Brain microvascular endothelial cell (primary cell): ENCODE measurements at regions not wholly inside any gene's neighbourhood (a gene's known extent, or its start where the extent isn't known, plus 50 kb on each side); places are given as distances from the start of the nearest gene placed in this dataset.
A peak's percentile ranks its signal among the peaks of the same experiment; 100 is the strongest.

Experiments
- DNase-seq: peaks from one replicate; pipeline ENCODE4 v3.0.0-alpha.2; 2020
- H3K27ac ChIP-seq: fragments of 250-450 bp; sonication (Bioruptor Pico); 2 replicates; pipeline ENCODE4 v1.5.1; 2020; ENCODE audit warnings: mild to moderate bottlenecking, moderate library complexity
- H3K27me3 ChIP-seq: fragments of 250-450 bp; sonication (Bioruptor Pico); replicated peaks from 2 replicates; pipeline ENCODE4 v1.5.1; 2020; ENCODE audit warnings: mild to moderate bottlenecking
- H3K36me3 ChIP-seq: fragments of 250-450 bp; sonication (Bioruptor Pico); replicated peaks from 2 replicates; pipeline ENCODE4 v1.5.1; 2020; ENCODE audit warnings: mild to moderate bottlenecking
- H3K4me3 ChIP-seq: 2 replicates; pipeline ENCODE4 v1.5.1; 2011; ENCODE audit warnings: low read depth, mild to moderate bottlenecking, control low read depth, low read length, moderate library complexity
- in situ Hi-C: cut with HindIII; loops from 2 replicates; pipeline ENCODE4 v1.10.0; 2017; ENCODE audit warnings: low sequenced_read_pairs, low pct_ligation_motif_present
- TF ChIP-seq, protein P1 (sequence below): IDR thresholded peaks from 2 replicates; pipeline ENCODE4 v1.5.1; 2011; ENCODE audit warnings: low read depth, mild to moderate bottlenecking, moderate library complexity, low read length, control low read depth, inconsistent platforms; ENCODE audit errors: missing control alignments

DNA sequence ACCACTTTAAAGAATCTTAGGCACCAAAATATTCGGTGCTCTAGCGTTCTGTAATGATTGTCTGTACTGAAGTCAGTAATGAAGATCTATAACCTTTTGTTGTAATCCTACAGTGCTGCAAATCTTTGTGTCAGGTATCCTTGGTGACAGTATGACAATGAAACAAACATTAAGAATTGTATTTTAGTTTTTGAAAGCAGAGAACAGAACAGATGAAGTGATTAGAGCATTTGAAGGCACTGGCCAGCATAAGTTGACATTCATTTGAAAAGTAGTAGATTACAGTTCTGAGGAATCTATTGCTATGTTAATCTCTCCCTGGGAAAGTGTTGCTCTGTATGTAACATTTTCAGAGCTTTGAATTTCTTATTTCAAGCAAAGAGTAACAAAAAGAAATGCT lies 451.2 kb downstream of the NUP35 start:
- TF ChIP-seq, protein P1, sequence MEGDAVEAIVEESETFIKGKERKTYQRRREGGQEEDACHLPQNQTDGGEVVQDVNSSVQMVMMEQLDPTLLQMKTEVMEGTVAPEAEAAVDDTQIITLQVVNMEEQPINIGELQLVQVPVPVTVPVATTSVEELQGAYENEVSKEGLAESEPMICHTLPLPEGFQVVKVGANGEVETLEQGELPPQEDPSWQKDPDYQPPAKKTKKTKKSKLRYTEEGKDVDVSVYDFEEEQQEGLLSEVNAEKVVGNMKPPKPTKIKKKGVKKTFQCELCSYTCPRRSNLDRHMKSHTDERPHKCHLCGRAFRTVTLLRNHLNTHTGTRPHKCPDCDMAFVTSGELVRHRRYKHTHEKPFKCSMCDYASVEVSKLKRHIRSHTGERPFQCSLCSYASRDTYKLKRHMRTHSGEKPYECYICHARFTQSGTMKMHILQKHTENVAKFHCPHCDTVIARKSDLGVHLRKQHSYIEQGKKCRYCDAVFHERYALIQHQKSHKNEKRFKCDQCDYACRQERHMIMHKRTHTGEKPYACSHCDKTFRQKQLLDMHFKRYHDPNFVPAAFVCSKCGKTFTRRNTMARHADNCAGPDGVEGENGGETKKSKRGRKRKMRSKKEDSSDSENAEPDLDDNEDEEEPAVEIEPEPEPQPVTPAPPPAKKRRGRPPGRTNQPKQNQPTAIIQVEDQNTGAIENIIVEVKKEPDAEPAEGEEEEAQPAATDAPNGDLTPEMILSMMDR: no peak
- DNase-seq: no peak

DNA sequence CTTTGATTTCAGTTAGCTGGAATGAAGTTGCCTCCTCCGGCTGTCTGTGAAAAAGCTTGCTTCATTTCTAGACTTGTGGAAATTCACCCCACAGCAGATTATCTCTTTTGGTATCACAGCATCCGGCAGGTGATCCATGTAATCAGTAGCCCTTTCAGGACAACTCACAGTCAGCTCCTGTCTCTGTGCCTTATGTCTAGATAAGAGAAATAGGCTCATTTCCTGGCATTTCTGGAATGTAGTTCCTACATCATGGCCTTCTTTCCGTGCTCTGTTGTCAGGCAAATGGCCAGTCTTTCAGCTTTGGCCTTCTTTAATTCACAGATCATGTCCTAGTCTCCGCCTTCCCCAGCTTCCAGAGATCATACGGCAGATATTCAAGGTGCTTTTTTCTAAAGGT lies 455.4 kb downstream of the NUP35 start:
- Histone ChIP-seq H3K36me3 (no peaks in the 10 kb centered on the region), H3K27me3 (no peaks in the 10 kb centered on the region), H3K4me3 (no peak overlapping the region), H3K27ac (no peak overlapping the region)
- TF ChIP-seq, protein P1: no peak
- in situ Hi-C loops: no loop called here
- peak; percentile 2 for DNase-seq

More for the DNA sequence above, 451.2 kb downstream of the NUP35 start:
- no peak overlapping the region for H3K4me3 ChIP-seq
- no peaks in the 10 kb centered on the region for H3K27me3 ChIP-seq
- no peaks in the 10 kb centered on the region for H3K36me3 ChIP-seq
- H3K27ac ChIP-seq: no peak overlapping the region
- in situ Hi-C loops: no loop called here

DNA sequence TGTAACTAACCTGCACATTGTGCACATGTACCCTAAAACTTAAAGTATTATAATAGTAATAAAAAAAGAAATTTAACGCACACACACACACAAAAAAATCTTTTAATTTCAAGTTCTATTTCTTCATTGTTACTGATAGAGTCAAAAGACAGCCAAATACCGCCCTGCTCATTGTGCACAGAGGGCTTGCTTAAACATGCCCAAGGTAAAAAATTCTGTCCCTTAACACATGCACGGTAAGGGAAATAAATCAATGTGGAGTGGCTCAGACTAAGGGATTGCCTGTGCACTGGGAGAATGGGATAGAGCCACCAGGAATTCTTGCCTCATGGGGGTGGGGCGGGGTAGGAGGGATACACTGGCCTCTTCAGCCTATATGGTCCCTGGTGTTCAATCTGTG lies 468.0 kb downstream of the NUP35 start:
- DNase-seq: no peak
- in situ Hi-C loops: no loop called here
- Histone ChIP-seq H3K27ac (no peak overlapping the region), H3K4me3 (no peak overlapping the region), H3K27me3 (no peaks in the 10 kb centered on the region), H3K36me3 (no peaks in the 10 kb centered on the region)
- TF ChIP-seq, protein P1: no peak

DNA sequence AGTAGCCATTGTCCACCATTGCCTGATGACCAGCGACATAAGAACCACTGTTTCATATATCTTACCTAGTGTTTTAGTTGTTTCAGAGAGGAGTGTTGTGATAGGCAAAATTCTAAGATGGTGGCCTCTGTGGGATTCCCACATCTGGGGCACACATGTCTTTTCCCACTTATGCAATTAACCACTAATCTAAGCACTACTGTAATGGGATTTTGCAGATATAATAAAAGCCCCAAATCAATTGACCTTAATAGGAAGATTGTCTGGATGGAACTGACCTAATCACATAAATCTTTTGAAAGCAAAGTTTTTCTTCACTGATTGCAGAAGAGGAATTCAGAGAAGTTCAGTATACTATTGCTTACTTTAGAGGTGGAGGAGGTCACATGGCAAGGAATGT lies 469.9 kb downstream of the NUP35 start:
- Histone ChIP-seq H3K27me3 (no peaks in the 10 kb centered on the region), H3K36me3 (no peaks in the 10 kb centered on the region), H3K27ac (no peak overlapping the region), H3K4me3 (no peak overlapping the region)
- no peak for DNase-seq
- in situ Hi-C loops: no loop called here
- TF ChIP-seq, protein P1: no peak

DNA sequence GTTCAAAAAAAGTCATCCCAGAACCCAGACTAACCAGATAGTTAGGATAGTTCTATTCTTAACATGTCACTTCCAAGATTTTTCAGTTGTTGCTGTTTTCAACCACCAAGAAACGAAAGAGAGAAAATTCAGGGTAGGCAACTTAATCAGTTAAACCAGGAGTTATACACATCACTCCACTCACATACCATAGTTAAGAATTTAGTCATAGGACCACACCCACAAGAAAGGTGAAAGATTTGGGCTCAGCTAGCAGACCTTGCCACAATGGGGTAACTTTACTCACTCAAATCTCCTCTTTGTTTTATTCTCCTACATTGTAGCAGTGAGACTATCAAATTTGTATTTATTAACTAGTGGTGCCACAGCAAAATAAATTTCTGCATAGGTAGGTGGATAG lies 473.6 kb downstream of the NUP35 start:
- no peak overlapping the region for H3K4me3 ChIP-seq
- TF ChIP-seq, protein P1: no peak
- H3K27ac ChIP-seq: no peak overlapping the region

DNA sequence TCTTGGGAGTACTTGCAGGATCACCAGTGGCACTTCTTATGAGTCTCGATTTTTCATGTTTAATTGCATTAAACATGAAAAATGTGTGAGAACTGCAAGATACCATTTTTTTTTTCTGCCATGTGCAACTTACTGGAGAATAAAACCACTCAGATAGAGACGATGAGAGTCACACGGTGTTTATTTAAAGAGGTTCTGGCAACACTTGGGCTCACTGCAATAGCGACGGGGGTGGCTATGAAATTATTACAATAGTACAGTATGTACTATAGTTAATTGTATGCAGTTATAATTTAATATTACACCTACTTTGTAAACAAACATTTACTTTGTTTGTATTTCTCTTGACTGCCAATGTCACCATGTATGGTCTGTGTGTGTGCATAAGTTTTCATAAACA lies 479.8 kb downstream of the NUP35 start:
- Histone ChIP-seq H3K27ac (no peak overlapping the region), H3K4me3 (no peak overlapping the region), H3K36me3 (no peaks in the 10 kb centered on the region), H3K27me3 (no peaks in the 10 kb centered on the region)
- in situ Hi-C loops: no loop called here
- TF ChIP-seq, protein P1: no peak
- DNase-seq: no peak

More for the DNA sequence above, 473.6 kb downstream of the NUP35 start:
- in situ Hi-C loops: no loop called here
- DNase-seq: no peak
- Histone ChIP-seq H3K36me3 (no peaks in the 10 kb centered on the region), H3K27me3 (no peaks in the 10 kb centered on the region)
